ENCODE measurements at regions not wholly inside any gene's neighbourhood (a gene's known extent, or its start where the extent isn't known, plus 50 kb on each side); places are given as distances from the start of the nearest gene placed in this dataset.

DNA sequence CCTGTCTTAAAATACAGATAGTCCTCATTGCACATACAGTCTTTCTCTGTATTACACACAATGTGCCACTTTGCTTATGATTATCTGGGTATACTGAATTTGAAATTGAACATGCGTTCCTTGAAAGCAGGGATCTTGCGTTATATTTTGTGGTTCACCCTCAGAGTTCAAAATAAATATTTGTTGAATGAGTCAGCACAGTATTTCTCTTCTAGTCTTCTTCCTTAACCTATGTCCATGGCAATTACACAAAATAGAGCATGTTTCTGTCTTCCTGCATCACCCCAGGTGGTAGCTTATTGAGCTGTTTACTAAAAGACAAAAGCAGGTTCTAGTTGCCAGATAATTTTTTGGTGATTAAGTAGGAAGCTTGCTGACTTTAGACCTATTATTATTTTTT is 272.9 kb upstream of the FERMT1 start:
- TF ChIP-seq CTCF (IDR thresholded peaks at IDR 0.05) (no peak), POLR2A (IDR thresholded peaks at IDR 0.05; ENCODE audit: low read length) (no peak), E2F6 (IDR thresholded peaks at IDR 0.05; ENCODE audit: borderline replicate concordance, low read depth) (no peak), EHMT2 (IDR thresholded peaks at IDR 0.05; ENCODE audit: low read depth) (no peak), RAD21 (conservative IDR thresholded peaks at IDR 0.05 in 1 of 2, IDR thresholded peaks at IDR 0.05 in 1 of 2) (no peak), JUN (IDR thresholded peaks at IDR 0.05) (no peak), BCL3 (IDR thresholded peaks at IDR 0.05) (no peak), BHLHE40 (IDR thresholded peaks at IDR 0.05; ENCODE audit: low read depth, low read length) (no peak), JUNB (IDR thresholded peaks at IDR 0.05) (no peak), POLR2AphosphoS2 (conservative IDR thresholded peaks at IDR 0.05; ENCODE audit: low read length) (no peak)

Data from A549 (cell line).